SK-N-SH (cell line): ENCODE measurements at regions not wholly inside any gene's neighbourhood (a gene's known extent, or its start where the extent isn't known, plus 50 kb on each side); places are given as distances from the start of the nearest gene placed in this dataset.

Experiments used
- CTCF ChIA-PET: fragments of 300-600, 350-600 bp; formaldehyde crosslinking; extraction: SDS; loops from one replicate; lab custom pipeline; 2021; lab: Yijun Ruan, JAX
- POLR2A ChIA-PET: fragments of 350-600 bp; sonication (Branson Sonifier 250); formaldehyde crosslinking; extraction: SDS; loops from one replicate; lab custom pipeline; 2020; ENCODE audit warnings: antibody characterized with exemption, inconsistent platforms; lab: Yijun Ruan, JAX
- DNase-seq: peaks from one replicate; pipeline ENCODE4 v3.0.0; 2012
- H2AFZ ChIP-seq: fragments of 200-600 bp; sonication (generic); 2 replicates; pipeline ENCODE4 v1.8.1; 2016; ENCODE audit warnings: antibody characterized with exemption, mild to moderate bottlenecking, low read depth
- H3F3A ChIP-seq: fragments of 200-600 bp; sonication (generic); replicated peaks from 2 replicates; pipeline ENCODE3; 2016; ENCODE audit warnings: antibody characterized with exemption, mild to moderate bottlenecking; ENCODE audit not compliant: insufficient read depth
- H3K27ac ChIP-seq, 2 experiments: fragments of 200-500 bp in 1 of 2; fragments of 200-600 bp in 1 of 2; sonication (Bioruptor generic) in 1 of 2; sonication (generic), shearing (Covaris generic) in 1 of 2; 2 replicates each; pipeline versions ENCODE4 v1.5.1 to v1.6.1; 2014 to 2016; ENCODE audit warnings: low read depth in 2 of 2, inconsistent platforms in 1 of 2, low read length in 1 of 2, mild to moderate bottlenecking in 1 of 2, mixed read lengths in 1 of 2
- H3K27me3 ChIP-seq: fragments of 200-600 bp; sonication (generic), shearing (Covaris generic); 2 replicates; pipeline ENCODE4 v1.6.1; 2016; ENCODE audit warnings: mixed run types; ENCODE audit not compliant: insufficient read depth
- H3K36me3 ChIP-seq, 2 experiments: fragments of 200-500 bp in 1 of 2; fragments of 200-600 bp in 1 of 2; sonication (Bioruptor generic) in 1 of 2; sonication (generic) in 1 of 2; replicated peaks in 1 of 2; 2 replicates each; pipeline versions ENCODE3 to v1.5.1; 2014 to 2016; ENCODE audit warnings: low read length in 1 of 2, mild to moderate bottlenecking in 1 of 2; ENCODE audit not compliant: insufficient read depth in 2 of 2, control insufficient read depth in 1 of 2
- H3K4me1 ChIP-seq, 2 experiments: fragments of 200-500 bp in 1 of 2; fragments of 200-600 bp in 1 of 2; sonication (Bioruptor generic) in 1 of 2; sonication (generic), shearing (Covaris generic) in 1 of 2; 2 replicates each; pipeline versions ENCODE4 v1.5.1 to v1.6.1; 2014 to 2016; ENCODE audit warnings: low read depth in 1 of 2, low read length in 1 of 2, mixed run types in 1 of 2; ENCODE audit not compliant: insufficient read depth in 2 of 2, control insufficient read depth in 1 of 2
- H3K4me2 ChIP-seq: fragments of 200-600 bp; sonication (generic), shearing (Covaris generic); 2 replicates; pipeline ENCODE4 v1.6.1; 2017; ENCODE audit warnings: mixed run types
- H3K4me3 ChIP-seq, 2 experiments: fragments of 200-500 bp in 1 of 2; fragments of 200-600 bp in 1 of 2; sonication (Bioruptor generic) in 1 of 2; sonication (generic), shearing (Covaris generic) in 1 of 2; 2 replicates each; pipeline versions ENCODE4 v1.5.1 to v1.8.1; 2014 to 2016; ENCODE audit warnings: low read depth in 2 of 2, inconsistent platforms in 1 of 2, low read length in 1 of 2, mild to moderate bottlenecking in 1 of 2, mixed read lengths in 1 of 2, moderate library complexity in 1 of 2
- H3K79me2 ChIP-seq: fragments of 200-600 bp; sonication (generic); 2 replicates; pipeline ENCODE4 v1.8.1; 2017; ENCODE audit warnings: mild to moderate bottlenecking; ENCODE audit not compliant: insufficient read depth
- H3K9ac ChIP-seq: fragments of 200-600 bp; sonication (generic); 2 replicates; pipeline ENCODE4 v1.6.1; 2017; ENCODE audit warnings: mixed run types
- H3K9me2 ChIP-seq: fragments of 200-600 bp; sonication (generic); 2 replicates; pipeline ENCODE4 v1.6.1; 2017; ENCODE audit warnings: mixed run types
- H3K9me3 ChIP-seq: fragments of 200-600 bp; sonication (generic); 2 replicates; pipeline ENCODE4 v1.6.1; 2017; ENCODE audit warnings: mixed run types, mild to moderate bottlenecking, moderate library complexity
- H4K20me1 ChIP-seq: fragments of 200-600 bp; sonication (generic); 2 replicates; pipeline ENCODE4 v1.6.1; 2017; ENCODE audit warnings: mild to moderate bottlenecking, mixed run types; ENCODE audit not compliant: insufficient read depth
- EP300 ChIP-seq, 2 experiments: IDR thresholded peaks; 2 replicates each; pipeline versions ENCODE4 v1.4.0 to v1.6.1; 2012; ENCODE audit warnings: borderline replicate concordance in 1 of 2, low read depth in 1 of 2, low read length in 1 of 2
- FOXM1 ChIP-seq: IDR thresholded peaks from 2 replicates; pipeline ENCODE4 v1.4.0; 2012; ENCODE audit warnings: low read depth, mild to moderate bottlenecking
- GABPA ChIP-seq: IDR thresholded peaks from 2 replicates; pipeline ENCODE4 v1.4.0; 2012; ENCODE audit warnings: low read depth, mild to moderate bottlenecking
- MEF2A ChIP-seq: IDR thresholded peaks from 2 replicates; pipeline ENCODE4 v1.4.0; 2012; ENCODE audit warnings: low read depth, borderline replicate concordance
- MXI1 ChIP-seq: IDR thresholded peaks from 2 replicates; pipeline ENCODE4 v1.6.1; 2012; ENCODE audit warnings: mild to moderate bottlenecking, low read depth, low read length, improper control_type of control experiment
- NFIC ChIP-seq: IDR thresholded peaks from 2 replicates; pipeline ENCODE4 v1.4.0; 2012; ENCODE audit warnings: borderline replicate concordance
- NRF1 ChIP-seq: IDR thresholded peaks from 2 replicates; pipeline ENCODE4 v1.6.1; 2012; ENCODE audit warnings: low read depth, mild to moderate bottlenecking, low read length
- PBX3 ChIP-seq: IDR thresholded peaks from 2 replicates; pipeline ENCODE4; 2012
- POLR2AphosphoS5 ChIP-seq: IDR thresholded peaks from 2 replicates; pipeline ENCODE4 v1.6.1; 2012; ENCODE audit warnings: low read depth, low read length
- RXRA ChIP-seq: IDR thresholded peaks from 2 replicates; pipeline ENCODE4 v1.4.0; 2012; ENCODE audit warnings: low read depth, mild to moderate bottlenecking, borderline replicate concordance
- SIN3A ChIP-seq: IDR thresholded peaks from 2 replicates; pipeline ENCODE4 v1.6.1; 2012; ENCODE audit warnings: low read depth, mild to moderate bottlenecking, low read length, moderate library complexity, borderline replicate concordance
- TCF12 ChIP-seq: IDR thresholded peaks from 2 replicates; pipeline ENCODE4 v1.4.0; 2012
- YY1 ChIP-seq: IDR thresholded peaks from 2 replicates; pipeline ENCODE4 v1.4.0; 2012; ENCODE audit warnings: low read depth, mild to moderate bottlenecking
- ZBTB33 ChIP-seq: IDR thresholded peaks from 2 replicates; pipeline ENCODE4 v1.4.0; 2012; ENCODE audit warnings: low read depth, borderline replicate concordance
- WGBS: methylation state at CpG from one replicate; pipeline ENCODE4 v1.1.6; 2017; ENCODE audit warnings: low lambda C conversion rate; 5-methylcytosine and 5-hydroxymethylcytosine counted together
- TF ChIP-seq, protein P1 (sequence below): fragments of 150-350 bp; IDR thresholded peaks from 2 replicates; pipeline ENCODE4 v1.6.1; 2016; ENCODE audit warnings: mild to moderate bottlenecking, low read depth, low read length

GRCh38 chr5:117945258-117945657 lies 1043.1 kb downstream of the DTWD2 start (continued):
- TF ChIP-seq ZBTB33: no peak
- TF ChIP-seq GABPA: no peak
- TF ChIP-seq, protein P1, sequence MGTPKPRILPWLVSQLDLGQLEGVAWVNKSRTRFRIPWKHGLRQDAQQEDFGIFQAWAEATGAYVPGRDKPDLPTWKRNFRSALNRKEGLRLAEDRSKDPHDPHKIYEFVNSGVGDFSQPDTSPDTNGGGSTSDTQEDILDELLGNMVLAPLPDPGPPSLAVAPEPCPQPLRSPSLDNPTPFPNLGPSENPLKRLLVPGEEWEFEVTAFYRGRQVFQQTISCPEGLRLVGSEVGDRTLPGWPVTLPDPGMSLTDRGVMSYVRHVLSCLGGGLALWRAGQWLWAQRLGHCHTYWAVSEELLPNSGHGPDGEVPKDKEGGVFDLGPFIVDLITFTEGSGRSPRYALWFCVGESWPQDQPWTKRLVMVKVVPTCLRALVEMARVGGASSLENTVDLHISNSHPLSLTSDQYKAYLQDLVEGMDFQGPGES: no peak
- no peak for TF ChIP-seq TCF12
- no peak for TF ChIP-seq POLR2AphosphoS5
- TF ChIP-seq RXRA: no peak
- no peak for TF ChIP-seq MEF2A
- TF ChIP-seq NRF1: no peak
- no peak for TF ChIP-seq MXI1

- 7% methylated on average over 3 of the region's 3 CpGs for WGBS
- TF ChIP-seq NFIC (no peak), SIN3A (no peak), NRF1 (no peak), YY1 (no peak), PBX3 (no peak), FOXM1 (no peak), ZBTB33 (no peak), EP300 (IDR thresholded peaks at IDR 0.05; ENCODE audit: borderline replicate concordance in 1 of 2, low read depth in 1 of 2, low read length in 1 of 2) (no peak), MXI1 (no peak)
- TF ChIP-seq, all 33 proteins: peak for 0
Measured at GRCh38 chr5:117943541-117943940, 1044.8 kb downstream of the DTWD2 start.

More at GRCh38 chr5:117943541-117943940, 1044.8 kb downstream of the DTWD2 start:
- H3K27ac ChIP-seq: no peak overlapping the region
- H2AFZ ChIP-seq: no peak overlapping the region
- H3K4me3 ChIP-seq: no peak overlapping the region
- H3K4me2 ChIP-seq: no peak overlapping the region
- ChIA-PET POLR2A (no interaction called here), CTCF (interaction anchor here (1.2 to 1.4 kb wide), 2 partner anchors 10 to 17 kb away, joined by 3 to 4 read pairs; no protein-coding TSS in a partner anchor)
- H3F3A ChIP-seq: no peaks in the 10 kb centered on the region
- H3K9ac ChIP-seq: no peak overlapping the region
- H3K36me3 ChIP-seq: no peaks in the 10 kb centered on the region
- no peaks in the 10 kb centered on the region for H4K20me1 ChIP-seq
- H3K9me2 ChIP-seq: no peaks in the 10 kb centered on the region
- no peaks in the 10 kb centered on the region for H3K27me3 ChIP-seq
- no peaks in the 10 kb centered on the region for H3K9me3 ChIP-seq
- no peaks in the 10 kb centered on the region for H3K4me1 ChIP-seq
- no peak for DNase-seq
- H3K79me2 ChIP-seq: no peaks in the 10 kb centered on the region
